ENCODE measurements at regions not wholly inside any gene's neighbourhood (a gene's known extent, or its start where the extent isn't known, plus 50 kb on each side); places are given as distances from the start of the nearest gene placed in this dataset.

GRCh38 chr5:2399804-2400203 is 351.7 kb downstream of the IRX2 start:
- DNase-seq (no peak), ATAC-seq (no peak)
- Histone ChIP-seq H3K4me3 (no peak overlapping the region), H3K36me3 (ENCODE audit: low read depth) (no peaks in the 10 kb centered on the region), H3K4me1 (ENCODE audit: low read depth) (no peaks in the 10 kb centered on the region), H3K9me3 (peaks cover 12% of the 10 kb centered on the region)
- intact Hi-C loops (cut with DNase I, micrococcal nuclease) = no loop called here
- TF ChIP-seq CTCF (IDR thresholded peaks at IDR 0.05) = no peak

- Histone ChIP-seq H3K4me3 (no peak overlapping the region), H3K4me1 (ENCODE audit: low read depth) (no peaks in the 10 kb centered on the region), H3K9me3 (peaks cover 7% of the 10 kb centered on the region), H3K36me3 (ENCODE audit: low read depth) (no peaks in the 10 kb centered on the region)
- ATAC-seq (no peak), DNase-seq (no peak)
- intact Hi-C loops (cut with DNase I, micrococcal nuclease) = no loop called here
- TF ChIP-seq CTCF (IDR thresholded peaks at IDR 0.05) = no peak
These were observed 352.4 kb downstream of the IRX2 start for GRCh38 chr5:2399096-2399495.

- no peak overlapping the region for H3K4me3 ChIP-seq
- no peaks in the 10 kb centered on the region for H3K4me1 ChIP-seq (ENCODE audit: low read depth)
- DNase-seq (no peak), ATAC-seq (no peak)
- intact Hi-C loops (cut with DNase I, micrococcal nuclease) = no loop called here
- TF ChIP-seq CTCF (IDR thresholded peaks at IDR 0.05) = no peak
- H3K36me3 ChIP-seq (ENCODE audit: low read depth) = no peaks in the 10 kb centered on the region
- H3K9me3 ChIP-seq = peaks cover 7% of the 10 kb centered on the region
These were observed 357.9 kb downstream of the IRX2 start for GRCh38 chr5:2393556-2393955.

GRCh38 chr5:2391566-2391965 is 359.9 kb downstream of the IRX2 start:
- no peaks in the 10 kb centered on the region for H3K36me3 ChIP-seq (ENCODE audit: low read depth)

GRCh38 chr5:2391021-2391420 is 360.5 kb downstream of the IRX2 start:
- intact Hi-C loops (cut with DNase I, micrococcal nuclease) = no loop called here
- no peak for TF ChIP-seq CTCF (IDR thresholded peaks at IDR 0.05)
- H3K9me3 ChIP-seq = peaks cover 6% of the 10 kb centered on the region
- no peaks in the 10 kb centered on the region for H3K4me1 ChIP-seq (ENCODE audit: low read depth)
- no peak for ATAC-seq
- H3K36me3 ChIP-seq (ENCODE audit: low read depth) = no peaks in the 10 kb centered on the region
- DNase-seq = no peak
- H3K4me3 ChIP-seq = no peak overlapping the region

More at GRCh38 chr5:2391566-2391965, 359.9 kb downstream of the IRX2 start:
- no peak for TF ChIP-seq CTCF (IDR thresholded peaks at IDR 0.05)
- H3K4me3 ChIP-seq = no peak overlapping the region
- intact Hi-C loops (cut with DNase I, micrococcal nuclease) = no loop called here
- ATAC-seq (no peak), DNase-seq (no peak)
- H3K9me3 ChIP-seq = peaks cover 6% of the 10 kb centered on the region
- no peaks in the 10 kb centered on the region for H3K4me1 ChIP-seq (ENCODE audit: low read depth)

- DNase-seq (no peak), ATAC-seq (no peak)
- peaks cover 6% of the 10 kb centered on the region for H3K9me3 ChIP-seq
- intact Hi-C loops (cut with DNase I, micrococcal nuclease) = no loop called here
- no peaks in the 10 kb centered on the region for H3K4me1 ChIP-seq (ENCODE audit: low read depth)
- no peaks in the 10 kb centered on the region for H3K36me3 ChIP-seq (ENCODE audit: low read depth)
- no peak overlapping the region for H3K4me3 ChIP-seq
- no peak for TF ChIP-seq CTCF (IDR thresholded peaks at IDR 0.05)
These were observed 362.9 kb downstream of the IRX2 start for GRCh38 chr5:2388571-2388970.

All from mucosa of descending colon (tissue), 3 donors.